ENCODE measurements at regions not wholly inside any gene's neighbourhood (a gene's known extent, or its start where the extent isn't known, plus 50 kb on each side); places are given as distances from the start of the nearest gene placed in this dataset.

DNA sequence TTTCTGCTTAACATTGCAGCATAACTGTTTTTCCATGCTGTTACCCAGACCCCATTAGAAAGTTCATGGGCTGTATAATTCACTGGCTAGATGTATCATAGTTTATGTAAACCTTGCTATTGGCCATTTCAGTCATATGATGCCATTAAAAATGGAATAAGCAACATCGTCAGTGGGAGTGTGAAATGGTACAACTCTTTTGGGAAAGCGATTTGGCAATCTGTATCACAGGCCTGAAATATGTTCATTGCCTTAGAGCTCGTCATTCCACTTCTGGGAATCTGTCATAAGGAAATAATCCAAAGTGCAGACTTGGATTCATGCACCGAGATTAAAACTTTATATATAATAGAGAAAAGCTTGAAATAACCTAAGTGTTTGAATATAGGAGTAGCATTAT is 77.9 kb upstream of the KLF4 start:
- TF ChIP-seq POLR2AphosphoS5 (IDR thresholded peaks at IDR 0.05; ENCODE audit: low read depth, low read length) (no peak), POLR2A (IDR thresholded peaks at IDR 0.05; ENCODE audit: borderline replicate concordance, extremely low read depth, insufficient read depth, insufficient read length) (no peak), TCF7L2 (IDR thresholded peaks at IDR 0.05; ENCODE audit: borderline replicate concordance, extremely low read depth, insufficient read depth, insufficient read length) (no peak), SRF (IDR thresholded peaks at IDR 0.05; ENCODE audit: low read depth) (no peak), CBX3 (IDR thresholded peaks at IDR 0.05; ENCODE audit: low read depth) (no peak)
- TF ChIP-seq, protein P1, sequence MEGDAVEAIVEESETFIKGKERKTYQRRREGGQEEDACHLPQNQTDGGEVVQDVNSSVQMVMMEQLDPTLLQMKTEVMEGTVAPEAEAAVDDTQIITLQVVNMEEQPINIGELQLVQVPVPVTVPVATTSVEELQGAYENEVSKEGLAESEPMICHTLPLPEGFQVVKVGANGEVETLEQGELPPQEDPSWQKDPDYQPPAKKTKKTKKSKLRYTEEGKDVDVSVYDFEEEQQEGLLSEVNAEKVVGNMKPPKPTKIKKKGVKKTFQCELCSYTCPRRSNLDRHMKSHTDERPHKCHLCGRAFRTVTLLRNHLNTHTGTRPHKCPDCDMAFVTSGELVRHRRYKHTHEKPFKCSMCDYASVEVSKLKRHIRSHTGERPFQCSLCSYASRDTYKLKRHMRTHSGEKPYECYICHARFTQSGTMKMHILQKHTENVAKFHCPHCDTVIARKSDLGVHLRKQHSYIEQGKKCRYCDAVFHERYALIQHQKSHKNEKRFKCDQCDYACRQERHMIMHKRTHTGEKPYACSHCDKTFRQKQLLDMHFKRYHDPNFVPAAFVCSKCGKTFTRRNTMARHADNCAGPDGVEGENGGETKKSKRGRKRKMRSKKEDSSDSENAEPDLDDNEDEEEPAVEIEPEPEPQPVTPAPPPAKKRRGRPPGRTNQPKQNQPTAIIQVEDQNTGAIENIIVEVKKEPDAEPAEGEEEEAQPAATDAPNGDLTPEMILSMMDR (IDR thresholded peaks at IDR 0.05 in 2 of 3, conservative IDR thresholded peaks at IDR 0.05 in 1 of 3; ENCODE audit: borderline replicate concordance in 1 of 3, insufficient read depth in 1 of 3, low read depth in 2 of 3, low read length in 2 of 3) = no peak

Data from HCT116 (cell line).